NCI-H1694 treated with DMSO at 0.1 percent for 48 hours (cell line): ENCODE measurements at regions not wholly inside any gene's neighbourhood (a gene's known extent, or its start where the extent isn't known, plus 50 kb on each side); places are given as distances from the start of the nearest gene placed in this dataset.
"Not testable (repeated sequence)": the region's sequence is repeated elsewhere in the genome, so short reads cannot be mapped to it uniquely, and the experiment has no call there.

ENCODE experiments used
- DNase-seq: peaks from one replicate; lab custom pipeline; 2025; lab: John Stamatoyannopoulos, UW

GRCh38 chr5:152113401-152113800 is 188.8 kb upstream of the GLRA1 start:
- no peak for DNase-seq

GRCh38 chr5:152107220-152107619 is 182.6 kb upstream of the GLRA1 start:
- DNase-seq = no peak

GRCh38 chr5:152106571-152106970 is 181.9 kb upstream of the GLRA1 start:
- DNase-seq = no peak

- no peak for DNase-seq
Observed at GRCh38 chr5:152105085-152105484, 180.4 kb upstream of the GLRA1 start.

- DNase-seq = no peak
Observed at GRCh38 chr5:152104211-152104610, 179.6 kb upstream of the GLRA1 start.

GRCh38 chr5:152102908-152103307 is 178.3 kb upstream of the GLRA1 start:
- DNase-seq = not testable (repeated sequence)

- DNase-seq = no peak
Observed at GRCh38 chr5:152102057-152102456, 177.4 kb upstream of the GLRA1 start.

GRCh38 chr5:152100462-152100861 is 175.8 kb upstream of the GLRA1 start:
- no peak for DNase-seq

GRCh38 chr5:152097128-152097527 is 172.5 kb upstream of the GLRA1 start:
- DNase-seq = no peak

- no peak for DNase-seq
Observed at GRCh38 chr5:152094716-152095115, 170.1 kb upstream of the GLRA1 start.

GRCh38 chr5:152094060-152094459 is 169.4 kb upstream of the GLRA1 start:
- no peak for DNase-seq

GRCh38 chr5:152092580-152092979 is 167.9 kb upstream of the GLRA1 start:
- DNase-seq = no peak

GRCh38 chr5:152089644-152090043 is 165.0 kb upstream of the GLRA1 start:
- no peak for DNase-seq

GRCh38 chr5:152086668-152087067 is 162.0 kb upstream of the GLRA1 start:
- DNase-seq = no peak

GRCh38 chr5:152084476-152084875 is 159.8 kb upstream of the GLRA1 start:
- no peak for DNase-seq

GRCh38 chr5:152083231-152083630 is 158.6 kb upstream of the GLRA1 start:
- DNase-seq = no peak

GRCh38 chr5:152072091-152072490 is 147.4 kb upstream of the GLRA1 start:
- peak; percentile 35 for DNase-seq

- no peak for DNase-seq
Observed at GRCh38 chr5:152070591-152070990, 145.9 kb upstream of the GLRA1 start.

- DNase-seq = no peak
Observed at GRCh38 chr5:152066784-152067183, 142.1 kb upstream of the GLRA1 start.

- no peak for DNase-seq
Observed at GRCh38 chr5:152063004-152063403, 138.4 kb upstream of the GLRA1 start.

GRCh38 chr5:152061095-152061494 is 136.4 kb upstream of the GLRA1 start:
- no peak for DNase-seq

- DNase-seq = no peak
Observed at GRCh38 chr5:152058267-152058666, 133.6 kb upstream of the GLRA1 start.

GRCh38 chr5:152056931-152057330 is 132.3 kb upstream of the GLRA1 start:
- no peak for DNase-seq

GRCh38 chr5:152052470-152052869 is 127.8 kb upstream of the GLRA1 start:
- no peak for DNase-seq
